ENCODE measurements at regions not wholly inside any gene's neighbourhood (a gene's known extent, or its start where the extent isn't known, plus 50 kb on each side); places are given as distances from the start of the nearest gene placed in this dataset.

- Histone ChIP-seq H3K9me3 (no peaks in the 10 kb centered on the region), H3K27ac (no peak overlapping the region), H3K4me1 (ENCODE audit: control insufficient read depth in 1 of 2, low read depth in 2 of 2) (no peaks in the 10 kb centered on the region), H3K36me3 (no peaks in the 10 kb centered on the region), H3K27me3 (replicated peaks; ENCODE audit: insufficient read depth) (no peaks in the 10 kb centered on the region), H3K4me3 (no peak overlapping the region)
- ATAC-seq (ENCODE audit: insufficient number of reproducible peaks, low FRiP score, low read depth), result no peak
- no peak for DNase-seq (ENCODE audit: low spot score)
- TF ChIP-seq, protein P1, sequence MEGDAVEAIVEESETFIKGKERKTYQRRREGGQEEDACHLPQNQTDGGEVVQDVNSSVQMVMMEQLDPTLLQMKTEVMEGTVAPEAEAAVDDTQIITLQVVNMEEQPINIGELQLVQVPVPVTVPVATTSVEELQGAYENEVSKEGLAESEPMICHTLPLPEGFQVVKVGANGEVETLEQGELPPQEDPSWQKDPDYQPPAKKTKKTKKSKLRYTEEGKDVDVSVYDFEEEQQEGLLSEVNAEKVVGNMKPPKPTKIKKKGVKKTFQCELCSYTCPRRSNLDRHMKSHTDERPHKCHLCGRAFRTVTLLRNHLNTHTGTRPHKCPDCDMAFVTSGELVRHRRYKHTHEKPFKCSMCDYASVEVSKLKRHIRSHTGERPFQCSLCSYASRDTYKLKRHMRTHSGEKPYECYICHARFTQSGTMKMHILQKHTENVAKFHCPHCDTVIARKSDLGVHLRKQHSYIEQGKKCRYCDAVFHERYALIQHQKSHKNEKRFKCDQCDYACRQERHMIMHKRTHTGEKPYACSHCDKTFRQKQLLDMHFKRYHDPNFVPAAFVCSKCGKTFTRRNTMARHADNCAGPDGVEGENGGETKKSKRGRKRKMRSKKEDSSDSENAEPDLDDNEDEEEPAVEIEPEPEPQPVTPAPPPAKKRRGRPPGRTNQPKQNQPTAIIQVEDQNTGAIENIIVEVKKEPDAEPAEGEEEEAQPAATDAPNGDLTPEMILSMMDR (IDR thresholded peaks at IDR 0.05), result no peak
Measured at GRCh38 chr12:114790276-114790675, 106.3 kb upstream of the TBX3 start.

DNA sequence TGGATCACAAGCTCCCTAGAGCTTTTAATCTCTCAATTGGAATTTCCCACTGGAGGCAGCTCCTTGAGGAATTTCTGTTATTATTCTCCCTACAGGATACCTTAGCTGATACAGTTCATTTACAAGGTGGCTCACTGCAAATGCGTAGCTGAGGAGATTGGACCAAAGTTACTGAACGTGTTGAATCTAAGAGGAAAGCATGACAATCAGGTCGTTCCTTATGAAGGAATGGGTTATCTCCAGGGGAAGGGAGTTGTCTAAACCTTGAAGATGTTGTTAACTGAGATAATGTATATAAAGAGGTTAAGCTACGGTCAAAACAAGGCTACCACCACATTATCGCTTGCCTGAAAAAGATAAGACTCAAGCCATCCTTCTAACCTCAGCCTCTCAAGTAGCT, 105.8 kb upstream of the TBX3 start:
- TF ChIP-seq, protein P1 (IDR thresholded peaks at IDR 0.05), result no peak

DNA sequence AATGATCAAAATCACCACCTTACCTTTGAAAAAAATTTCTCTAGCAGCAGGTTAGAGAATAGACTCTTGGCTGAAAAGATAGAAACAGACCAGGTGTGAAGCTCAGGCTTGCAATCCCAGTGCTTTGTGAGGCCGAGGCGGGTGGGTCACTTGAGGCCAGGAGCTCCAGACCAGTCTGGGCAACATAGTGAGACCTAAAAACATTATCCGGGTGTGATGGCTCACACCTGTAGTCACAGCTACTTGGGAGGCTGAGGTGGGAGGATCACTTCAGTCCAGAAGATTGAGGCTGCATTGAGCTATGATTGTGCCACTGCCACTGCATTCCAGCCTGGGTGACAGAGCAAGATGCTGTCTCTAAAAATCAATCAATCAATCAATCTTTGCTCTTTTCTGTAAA, 105.3 kb upstream of the TBX3 start:
- Histone ChIP-seq H3K4me1 (ENCODE audit: control insufficient read depth in 1 of 2, low read depth in 2 of 2) (no peaks in the 10 kb centered on the region), H3K27me3 (replicated peaks; ENCODE audit: insufficient read depth) (no peaks in the 10 kb centered on the region), H3K4me3 (no peak overlapping the region), H3K9me3 (no peaks in the 10 kb centered on the region), H3K36me3 (no peaks in the 10 kb centered on the region), H3K27ac (no peak overlapping the region)
- DNase-seq (ENCODE audit: low spot score), result no peak
- TF ChIP-seq, protein P1 (IDR thresholded peaks at IDR 0.05), result no peak
- ATAC-seq (ENCODE audit: insufficient number of reproducible peaks, low FRiP score, low read depth), result no peak

More for the DNA sequence above, 105.8 kb upstream of the TBX3 start:
- DNase-seq (ENCODE audit: low spot score), result no peak
- Histone ChIP-seq H3K4me3 (no peak overlapping the region), H3K36me3 (no peaks in the 10 kb centered on the region), H3K4me1 (ENCODE audit: control insufficient read depth in 1 of 2, low read depth in 2 of 2) (no peaks in the 10 kb centered on the region), H3K27ac (no peak overlapping the region), H3K9me3 (no peaks in the 10 kb centered on the region), H3K27me3 (replicated peaks; ENCODE audit: insufficient read depth) (no peaks in the 10 kb centered on the region)
- no peak for ATAC-seq (ENCODE audit: insufficient number of reproducible peaks, low FRiP score, low read depth)

GRCh38 chr12:114784526-114784925, 100.6 kb upstream of the TBX3 start:
- DNase-seq (ENCODE audit: low spot score) (no peak), ATAC-seq (ENCODE audit: insufficient number of reproducible peaks, low FRiP score, low read depth) (no peak)
- Histone ChIP-seq H3K36me3 (no peaks in the 10 kb centered on the region), H3K27me3 (replicated peaks; ENCODE audit: insufficient read depth) (no peaks in the 10 kb centered on the region), H3K9me3 (no peaks in the 10 kb centered on the region), H3K4me3 (no peak overlapping the region), H3K27ac (no peak overlapping the region), H3K4me1 (ENCODE audit: control insufficient read depth in 1 of 2, low read depth in 2 of 2) (no peaks in the 10 kb centered on the region)
- TF ChIP-seq, protein P1 (IDR thresholded peaks at IDR 0.05), result no peak

DNA sequence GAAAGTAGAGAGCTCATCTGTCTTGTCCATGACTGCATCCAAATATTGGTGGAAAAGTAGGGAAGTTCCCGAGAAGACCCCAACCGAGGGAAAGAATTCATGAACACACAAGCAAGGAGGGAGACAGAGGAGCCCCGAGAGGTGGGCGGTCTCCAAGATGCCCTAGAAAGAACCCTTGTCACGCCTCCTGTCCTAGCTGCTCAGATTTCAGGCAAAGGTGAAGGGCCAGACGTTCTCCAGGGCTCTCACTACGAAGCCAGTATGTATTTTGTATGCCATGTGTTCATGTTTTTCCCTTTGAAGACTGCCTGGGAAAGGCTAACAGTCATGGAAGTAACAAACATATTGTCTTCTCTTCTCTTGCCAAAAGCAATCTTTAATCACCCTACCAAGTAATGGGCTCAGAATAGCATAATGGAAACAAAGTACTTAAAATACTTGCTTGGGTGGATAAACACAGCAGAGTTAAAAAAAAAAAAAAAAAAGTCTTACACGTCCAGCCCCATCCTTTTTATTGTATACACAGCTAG, 99.2 kb upstream of the TBX3 start:
- Histone ChIP-seq H3K27ac (no peak overlapping the region), H3K9me3 (no peaks in the 10 kb centered on the region), H3K27me3 (replicated peaks; ENCODE audit: insufficient read depth) (no peaks in the 10 kb centered on the region), H3K4me1 (ENCODE audit: control insufficient read depth in 1 of 2, low read depth in 2 of 2) (no peaks in the 10 kb centered on the region), H3K36me3 (no peaks in the 10 kb centered on the region), H3K4me3 (no peak overlapping the region)
- DNase-seq (ENCODE audit: low spot score) (no peak), ATAC-seq (ENCODE audit: insufficient number of reproducible peaks, low FRiP score, low read depth) (no peak)
- TF ChIP-seq, protein P1 (IDR thresholded peaks at IDR 0.05), result no peak

Measured in thoracic aorta (tissue), 2 donors.